SU-DHL-6 (cell line): ENCODE measurements at regions not wholly inside any gene's neighbourhood (a gene's known extent, or its start where the extent isn't known, plus 50 kb on each side); places are given as distances from the start of the nearest gene placed in this dataset.
A peak's percentile ranks its signal among the peaks of the same experiment; 100 is the strongest.
"Not testable (repeated sequence)": the region's sequence is repeated elsewhere in the genome, so short reads cannot be mapped to it uniquely, and the experiment has no call there.

Source experiments
- H2AFZ ChIP-seq: fragments of 200-600 bp; sonication (generic); 2 replicates; pipeline ENCODE4 v1.6.1; 2014; ENCODE audit warnings: low read depth, mild to moderate bottlenecking, moderate library complexity, mixed read lengths, antibody characterized with exemption, low read length; ENCODE audit not compliant: severe bottlenecking
- H3F3A ChIP-seq: fragments of 200-600 bp; shearing (Covaris generic); 2 replicates; pipeline ENCODE4 v1.6.0; 2016; ENCODE audit warnings: antibody characterized with exemption, mild to moderate bottlenecking; ENCODE audit not compliant: insufficient read depth
- H3K27ac ChIP-seq: fragments of 200-600 bp; sonication (generic); 2 replicates; pipeline ENCODE4 v1.5.1; 2016; ENCODE audit warnings: low read depth, mild to moderate bottlenecking, low read length, moderate library complexity, mixed read lengths
- H3K27me3 ChIP-seq: fragments of 200-600 bp; sonication (generic), shearing (Covaris generic); 2 replicates; pipeline ENCODE4 v1.6.0; 2014; ENCODE audit warnings: mild to moderate bottlenecking, low read length
- H3K36me3 ChIP-seq: fragments of 200-600 bp; sonication (generic); 2 replicates; pipeline ENCODE4 v1.6.1; 2014; ENCODE audit warnings: mild to moderate bottlenecking, low read length, mixed read lengths
- H3K4me2 ChIP-seq: fragments of 300-600, 200-600 bp; shearing (Covaris generic), sonication (generic); 2 replicates; pipeline ENCODE4 v1.6.0; 2014; ENCODE audit warnings: low read length, low read depth, mild to moderate bottlenecking; ENCODE audit not compliant: poor library complexity, severe bottlenecking
- H3K4me3 ChIP-seq: fragments of 200-600 bp; sonication (generic); 2 replicates; pipeline ENCODE4 v1.5.1; 2014; ENCODE audit warnings: antibody characterized with exemption, low read length, mild to moderate bottlenecking, mixed read lengths; ENCODE audit not compliant: insufficient read depth, poor library complexity, severe bottlenecking
- H3K79me2 ChIP-seq: fragments of 200-600 bp; sonication (generic); 2 replicates; pipeline ENCODE4 v1.6.1; 2014; ENCODE audit warnings: mild to moderate bottlenecking, low read length, moderate library complexity; ENCODE audit not compliant: insufficient read depth
- H3K9ac ChIP-seq: fragments of 200-600 bp; sonication (generic); 2 replicates; pipeline ENCODE4 v1.7.0; 2014; ENCODE audit warnings: mild to moderate bottlenecking, low read length
- H3K9me2 ChIP-seq: fragments of 200-600 bp; sonication (generic); replicated peaks from 2 replicates; pipeline ENCODE4 v1.6.1; 2014; ENCODE audit warnings: low read length; ENCODE audit not compliant: insufficient read depth
- H3K9me3 ChIP-seq: fragments of 200-600 bp; sonication (generic); 2 replicates; pipeline ENCODE4 v1.6.1; 2014; ENCODE audit warnings: low read length, mixed read lengths; ENCODE audit not compliant: insufficient read depth
- H4K20me1 ChIP-seq: fragments of 200-600 bp; sonication (generic); 2 replicates; pipeline ENCODE4 v1.6.1; 2014; ENCODE audit warnings: low read depth, mild to moderate bottlenecking, antibody characterized with exemption, low read length, moderate library complexity, mixed read lengths
- CTCF ChIP-seq: fragments of 200-600 bp; sonication (generic); IDR thresholded peaks from one replicate; pipeline ENCODE4 v1.5.1; 2017; ENCODE audit warnings: antibody characterized with exemption, mild to moderate bottlenecking, low read length, moderate library complexity; ENCODE audit not compliant: insufficient read depth, poor library complexity, severe bottlenecking
- EZH2phosphoT487 ChIP-seq: fragments of 200-600 bp; sonication (generic), shearing (Covaris generic); conservative IDR thresholded peaks from 2 replicates; pipeline ENCODE4 v1.6.1; 2018; ENCODE audit warnings: mild to moderate bottlenecking, antibody characterized with exemption, low read length, moderate library complexity, mixed read lengths

- Histone ChIP-seq H3K4me2 (no peak overlapping the region), H2AFZ (no peak overlapping the region), H3F3A (no peaks in the 10 kb centered on the region), H3K9me2 (no peaks in the 10 kb centered on the region), H3K9ac (no peak overlapping the region), H3K36me3 (no peaks in the 10 kb centered on the region), H3K79me2 (no peaks in the 10 kb centered on the region), H3K4me3 (no peak overlapping the region), H3K9me3 (no peaks in the 10 kb centered on the region), H3K27ac (no peak overlapping the region), H4K20me1 (no peaks in the 10 kb centered on the region), H3K27me3 (0 out of 2 replicates have a peak, but pooled peaks cover 5% of the 10 kb centered on the region)
- no peak for TF ChIP-seq CTCF
- TF ChIP-seq EZH2phosphoT487: no peak
These were observed 196.3 kb upstream of the CXCR4 start for GRCh38 chr2:136314240-136314639.

GRCh38 chr2:136312568-136312967 is 194.6 kb upstream of the CXCR4 start:
- H3K9me3 ChIP-seq, H3K4me2 ChIP-seq, H3K27me3 ChIP-seq, H4K20me1 ChIP-seq, H3K79me2 ChIP-seq, H3K9ac ChIP-seq, H3F3A ChIP-seq, H3K4me3 ChIP-seq, H3K36me3 ChIP-seq, H3K27ac ChIP-seq, H3K9me2 ChIP-seq, H2AFZ ChIP-seq: not testable (repeated sequence)

- no peaks in the 10 kb centered on the region for H4K20me1 ChIP-seq
- H3F3A ChIP-seq: no peaks in the 10 kb centered on the region
- no peak overlapping the region for H3K4me2 ChIP-seq
- no peak overlapping the region for H3K27ac ChIP-seq
- H2AFZ ChIP-seq: no peak overlapping the region
- H3K4me3 ChIP-seq: no peak overlapping the region
- H3K9me2 ChIP-seq: no peaks in the 10 kb centered on the region
- H3K9me3 ChIP-seq: no peaks in the 10 kb centered on the region
- H3K9ac ChIP-seq: no peak overlapping the region
- 0 out of 2 replicates have a peak, but pooled peaks cover 5% of the 10 kb centered on the region for H3K27me3 ChIP-seq
- TF ChIP-seq EZH2phosphoT487 (no peak), CTCF (no peak)
- H3K79me2 ChIP-seq: no peaks in the 10 kb centered on the region
- no peaks in the 10 kb centered on the region for H3K36me3 ChIP-seq
These were observed 193.1 kb upstream of the CXCR4 start for GRCh38 chr2:136310797-136311603.

- no peak for TF ChIP-seq CTCF
- TF ChIP-seq EZH2phosphoT487: no peak
- peak overlapping the region; percentile 7 for H2AFZ ChIP-seq
- no peak overlapping the region for H3K27ac ChIP-seq
These were observed 192.1 kb upstream of the CXCR4 start for GRCh38 chr2:136310005-136310495.

More at GRCh38 chr2:136310005-136310495, 192.1 kb upstream of the CXCR4 start:
- Histone ChIP-seq H3F3A (no peaks in the 10 kb centered on the region), H3K4me2 (no peak overlapping the region), H3K9me3 (no peaks in the 10 kb centered on the region), H3K36me3 (no peaks in the 10 kb centered on the region), H3K9me2 (no peaks in the 10 kb centered on the region), H3K9ac (no peak overlapping the region), H3K27me3 (0 out of 2 replicates have a peak, but pooled peaks cover 5% of the 10 kb centered on the region), H3K4me3 (no peak overlapping the region), H3K79me2 (no peaks in the 10 kb centered on the region), H4K20me1 (no peaks in the 10 kb centered on the region)
